Activated naive CD8-positive, alpha-beta T cell (primary cell): ENCODE measurements at regions not wholly inside any gene's neighbourhood (a gene's known extent, or its start where the extent isn't known, plus 50 kb on each side); places are given as distances from the start of the nearest gene placed in this dataset.

Source experiments
- H3K27ac Mint-ChIP-seq: one replicate; pipeline ENCODE4 v1.8.0; 2021; ENCODE audit warnings: mixed read lengths
- H3K27me3 Mint-ChIP-seq: one replicate; pipeline ENCODE4 v1.8.0; 2021; ENCODE audit warnings: mixed read lengths
- H3K36me3 Mint-ChIP-seq: one replicate; pipeline ENCODE4 v1.8.0; 2021; ENCODE audit warnings: mixed read lengths
- H3K4me1 Mint-ChIP-seq: one replicate; pipeline ENCODE4 v1.8.0; 2021; ENCODE audit warnings: low read depth, mixed read lengths
- H3K4me3 Mint-ChIP-seq: one replicate; pipeline ENCODE4 v1.8.0; 2021; ENCODE audit warnings: mild to moderate bottlenecking, mixed read lengths
- H3K9me3 Mint-ChIP-seq: one replicate; pipeline ENCODE4 v1.8.0; 2021; ENCODE audit warnings: low read depth, mixed read lengths

DNA sequence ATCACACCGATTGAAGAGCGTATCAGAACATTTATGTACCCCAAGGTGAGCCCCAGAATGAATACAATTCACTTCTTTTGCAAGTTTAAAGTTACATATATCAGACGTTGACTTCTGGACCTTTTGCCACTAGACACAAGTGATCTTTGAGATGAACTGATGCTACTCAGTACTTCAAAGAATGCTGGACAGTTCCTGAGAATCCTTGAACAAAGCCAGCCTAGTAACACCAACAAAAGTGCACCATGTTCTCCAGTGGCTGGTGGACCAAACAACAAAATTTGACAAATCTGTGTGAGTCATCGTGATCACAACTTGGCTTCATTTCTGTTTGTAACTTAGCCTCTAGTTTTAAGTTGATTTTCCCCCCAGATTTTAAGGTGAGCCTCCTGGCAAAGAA, 355.7 kb downstream of the SOX2 start:
- H3K4me1 Mint-ChIP-seq, result no peaks in the 10 kb centered on the region
- H3K27me3 Mint-ChIP-seq, result no peaks in the 10 kb centered on the region
- H3K36me3 Mint-ChIP-seq, result no peaks in the 10 kb centered on the region
- H3K27ac Mint-ChIP-seq, result no peak overlapping the region
- H3K9me3 Mint-ChIP-seq, result no peaks in the 10 kb centered on the region
- no peak overlapping the region for H3K4me3 Mint-ChIP-seq

DNA sequence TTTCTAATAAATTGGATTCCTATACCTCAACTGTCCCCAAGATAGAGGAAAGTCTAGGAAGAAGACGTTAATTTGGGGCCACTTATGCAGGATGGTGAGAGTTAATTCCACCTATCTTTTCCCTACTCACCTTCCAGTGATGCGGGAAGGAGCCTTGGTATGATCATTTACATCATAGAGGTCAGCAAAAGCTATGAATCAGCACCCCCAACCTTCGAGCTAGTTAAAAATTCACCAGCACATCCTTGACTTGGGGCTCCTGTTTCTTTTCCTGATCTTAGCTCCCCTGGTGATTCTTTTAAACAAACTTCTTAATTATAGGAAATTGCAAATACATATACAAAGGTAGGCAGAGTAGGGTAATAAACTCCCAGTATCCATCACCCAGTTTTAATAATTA, 366.6 kb downstream of the SOX2 start:
- H3K27me3 Mint-ChIP-seq, result peaks cover 4% of the 10 kb centered on the region
- no peak overlapping the region for H3K4me3 Mint-ChIP-seq
- no peaks in the 10 kb centered on the region for H3K36me3 Mint-ChIP-seq
- no peak overlapping the region for H3K27ac Mint-ChIP-seq
- no peaks in the 10 kb centered on the region for H3K4me1 Mint-ChIP-seq
- no peaks in the 10 kb centered on the region for H3K9me3 Mint-ChIP-seq

DNA sequence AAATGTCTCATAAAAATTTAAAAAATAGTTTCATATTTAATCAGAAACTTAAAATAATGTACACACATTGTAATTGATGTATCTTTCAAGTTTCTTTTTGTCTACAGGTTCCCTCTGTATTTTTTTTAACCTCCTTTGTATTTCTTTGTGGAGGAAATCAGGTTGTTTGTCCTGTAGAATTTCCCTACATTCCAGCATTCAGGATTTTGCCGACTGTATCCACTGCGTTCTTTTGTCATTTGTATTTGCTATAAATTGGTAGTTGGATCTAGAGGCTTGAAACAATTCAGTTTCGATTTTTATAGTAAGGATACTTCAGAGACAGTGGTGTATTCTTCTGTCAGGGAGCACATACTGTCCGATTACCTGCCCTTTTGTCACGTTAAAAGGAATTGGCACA, 367.2 kb downstream of the SOX2 start:
- Mint-ChIP-seq H3K4me3 (no peak overlapping the region), H3K27me3 (peaks cover 4% of the 10 kb centered on the region), H3K36me3 (no peaks in the 10 kb centered on the region), H3K4me1 (no peaks in the 10 kb centered on the region), H3K27ac (no peak overlapping the region), H3K9me3 (no peaks in the 10 kb centered on the region)

DNA sequence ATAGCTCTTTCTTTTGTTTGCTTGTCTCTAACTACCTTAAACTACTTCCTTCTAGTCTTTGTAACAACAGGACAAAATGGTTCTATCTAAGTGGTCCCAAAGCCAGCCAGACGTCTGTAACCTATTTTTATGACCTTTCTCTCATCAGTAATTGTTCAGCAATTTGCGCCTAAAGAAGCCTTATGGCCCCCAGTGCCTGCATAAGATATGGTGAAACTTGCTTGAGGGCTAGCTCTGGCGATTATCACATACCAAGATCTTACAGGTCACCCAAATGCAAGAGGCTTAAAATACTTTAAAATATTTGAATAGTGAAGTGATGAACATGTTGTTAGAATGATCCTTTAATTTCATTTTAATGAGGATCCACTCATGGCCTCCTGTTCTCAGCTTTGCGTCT, 369.4 kb downstream of the SOX2 start:
- Mint-ChIP-seq H3K27me3 (peaks cover 4% of the 10 kb centered on the region), H3K4me1 (no peaks in the 10 kb centered on the region), H3K9me3 (no peaks in the 10 kb centered on the region), H3K36me3 (no peaks in the 10 kb centered on the region), H3K27ac (no peak overlapping the region), H3K4me3 (no peak overlapping the region)

DNA sequence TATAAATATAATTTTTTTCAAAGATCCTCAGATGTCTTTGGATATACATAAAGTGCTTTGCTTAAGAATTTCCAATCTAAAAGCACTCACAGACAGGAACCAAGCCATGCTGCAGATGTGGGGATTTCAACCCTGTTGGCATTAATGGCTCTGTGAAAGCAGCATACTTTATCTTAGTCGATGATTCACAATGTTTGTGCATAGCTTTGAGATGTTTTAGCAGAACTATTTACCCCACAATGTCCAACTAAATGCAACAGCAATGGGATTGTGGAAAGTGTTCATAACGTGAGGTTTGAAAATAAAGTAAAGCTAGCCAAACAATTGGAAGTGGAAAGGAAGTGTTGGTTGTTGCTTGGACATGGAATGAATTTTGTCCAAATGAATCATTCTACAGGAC, 371.4 kb downstream of the SOX2 start:
- Mint-ChIP-seq H3K4me3 (no peak overlapping the region), H3K36me3 (no peaks in the 10 kb centered on the region), H3K27me3 (peaks cover 2% of the 10 kb centered on the region), H3K27ac (no peak overlapping the region), H3K4me1 (no peaks in the 10 kb centered on the region), H3K9me3 (no peaks in the 10 kb centered on the region)

DNA sequence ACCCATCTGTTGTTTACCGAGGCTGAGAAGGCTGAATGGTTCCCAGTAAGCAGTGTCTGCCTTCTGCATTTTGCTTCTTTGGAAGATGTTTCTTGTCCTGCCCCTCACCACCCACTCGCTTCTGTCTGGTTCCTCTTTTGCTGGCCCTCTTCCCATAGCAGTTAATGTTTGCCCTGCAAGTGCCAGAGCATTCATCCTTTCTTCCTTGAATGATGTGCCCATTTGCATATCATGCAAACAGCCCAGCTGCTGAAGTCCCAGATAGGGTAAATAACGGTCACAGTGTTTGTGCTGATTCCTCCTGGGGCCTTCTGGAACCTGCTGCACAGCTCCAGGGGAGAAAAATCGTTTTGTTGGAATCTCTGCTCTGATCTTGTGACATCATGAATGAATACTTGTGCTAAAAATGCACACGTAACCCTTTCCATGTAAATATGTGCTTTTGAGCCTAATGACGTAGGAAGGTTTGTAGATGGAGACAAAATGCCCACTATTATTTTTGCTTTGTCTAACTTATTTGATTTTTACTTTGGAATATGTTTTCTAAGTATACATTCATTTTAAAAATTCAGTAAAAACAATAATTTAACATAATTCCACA, 381.0 kb downstream of the SOX2 start:
- Mint-ChIP-seq H3K27ac (no peak overlapping the region), H3K9me3 (peaks cover 10% of the 10 kb centered on the region), H3K27me3 (no peaks in the 10 kb centered on the region), H3K36me3 (no peaks in the 10 kb centered on the region), H3K4me1 (no peaks in the 10 kb centered on the region), H3K4me3 (no peak overlapping the region)

DNA sequence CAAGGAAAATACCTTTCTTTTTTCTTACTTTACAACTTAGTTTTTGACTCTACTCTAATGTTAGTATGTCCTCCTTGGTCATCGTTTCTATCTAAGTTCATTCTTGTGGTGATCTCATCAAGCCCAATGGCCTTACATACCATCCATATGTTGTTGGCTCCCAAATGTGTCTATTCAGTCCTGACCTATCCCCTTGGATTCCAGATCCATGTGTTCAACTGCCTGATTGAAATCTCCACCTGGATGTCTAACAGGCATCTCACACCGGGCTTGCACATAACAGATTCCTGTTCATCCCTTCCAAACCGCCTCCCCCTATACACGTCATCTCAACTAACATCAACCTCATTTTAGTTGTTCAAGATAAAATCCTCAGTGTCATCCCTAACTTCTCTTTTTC, 382.6 kb downstream of the SOX2 start:
- no peaks in the 10 kb centered on the region for H3K4me1 Mint-ChIP-seq
- H3K27me3 Mint-ChIP-seq, result no peaks in the 10 kb centered on the region
- H3K4me3 Mint-ChIP-seq, result no peak overlapping the region
- H3K27ac Mint-ChIP-seq, result no peak overlapping the region
- peaks cover 10% of the 10 kb centered on the region for H3K9me3 Mint-ChIP-seq
- no peaks in the 10 kb centered on the region for H3K36me3 Mint-ChIP-seq

DNA sequence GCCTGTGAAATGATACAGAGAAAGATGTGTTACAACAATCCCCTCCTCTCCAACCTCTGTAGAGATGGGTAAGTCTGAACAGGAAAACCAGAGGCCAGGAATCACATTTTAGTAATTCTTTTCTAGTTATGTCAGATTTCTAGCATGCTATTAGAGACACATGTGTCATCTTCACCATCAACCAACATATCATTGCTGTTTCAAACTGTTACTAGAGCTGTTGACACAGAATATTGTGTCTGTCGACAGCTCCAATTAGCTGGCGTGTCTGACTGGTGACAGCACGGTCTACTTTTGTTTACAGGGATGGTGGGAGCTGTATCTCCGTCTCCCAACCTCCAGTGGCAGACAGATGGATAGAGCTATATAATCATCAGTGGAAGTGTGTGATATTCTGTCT, 393.2 kb downstream of the SOX2 start:
- H3K4me1 Mint-ChIP-seq, result no peaks in the 10 kb centered on the region
- peaks cover 10% of the 10 kb centered on the region for H3K9me3 Mint-ChIP-seq
- H3K27me3 Mint-ChIP-seq, result peaks cover 1% of the 10 kb centered on the region
- H3K36me3 Mint-ChIP-seq, result no peaks in the 10 kb centered on the region
- H3K27ac Mint-ChIP-seq, result no peak overlapping the region
- H3K4me3 Mint-ChIP-seq, result no peak overlapping the region

DNA sequence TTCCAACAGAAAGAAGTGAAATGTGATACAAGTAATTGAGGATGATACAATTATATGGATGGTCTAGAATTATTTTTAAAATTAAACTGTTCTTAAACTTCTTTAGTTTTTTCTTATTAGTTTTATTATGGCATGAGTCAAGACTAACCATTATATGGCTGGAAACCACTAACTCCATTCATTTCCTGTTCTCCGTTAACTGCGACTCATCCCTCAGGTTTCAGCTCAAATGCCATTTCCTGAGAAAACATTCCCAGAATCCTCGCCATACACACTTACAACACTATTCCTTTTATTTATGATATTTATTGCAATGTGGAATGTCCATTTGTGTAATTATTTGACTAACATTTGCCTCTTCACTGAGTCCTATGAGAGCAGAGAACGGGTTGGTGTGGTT, 394.1 kb downstream of the SOX2 start:
- Mint-ChIP-seq H3K27me3 (peaks cover 1% of the 10 kb centered on the region), H3K27ac (no peak overlapping the region), H3K4me1 (no peaks in the 10 kb centered on the region), H3K4me3 (no peak overlapping the region), H3K9me3 (peaks cover 13% of the 10 kb centered on the region), H3K36me3 (no peaks in the 10 kb centered on the region)

DNA sequence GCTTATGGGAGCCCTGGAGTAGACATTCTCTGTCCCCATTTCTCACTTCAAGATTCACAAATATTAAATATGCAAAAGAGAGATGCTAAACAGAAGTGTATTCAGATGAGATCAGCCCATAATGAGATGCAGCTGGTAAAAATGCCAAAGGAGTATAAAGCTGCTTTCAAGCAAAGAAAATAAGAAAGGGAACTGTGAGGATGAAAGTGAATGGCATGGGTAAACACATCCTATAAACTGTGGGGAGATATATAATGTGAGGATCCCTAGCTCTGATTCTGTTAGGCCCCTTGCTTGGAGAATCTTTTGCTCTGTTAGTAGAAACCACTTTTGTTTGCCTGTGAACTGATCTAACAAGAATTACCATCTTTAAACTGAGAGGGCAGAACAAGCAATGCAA, 396.6 kb downstream of the SOX2 start:
- H3K27ac Mint-ChIP-seq, result no peak overlapping the region
- H3K4me3 Mint-ChIP-seq, result no peak overlapping the region
- no peaks in the 10 kb centered on the region for H3K4me1 Mint-ChIP-seq
- H3K36me3 Mint-ChIP-seq, result no peaks in the 10 kb centered on the region
- peaks cover 10% of the 10 kb centered on the region for H3K9me3 Mint-ChIP-seq
- peaks cover 1% of the 10 kb centered on the region for H3K27me3 Mint-ChIP-seq

DNA sequence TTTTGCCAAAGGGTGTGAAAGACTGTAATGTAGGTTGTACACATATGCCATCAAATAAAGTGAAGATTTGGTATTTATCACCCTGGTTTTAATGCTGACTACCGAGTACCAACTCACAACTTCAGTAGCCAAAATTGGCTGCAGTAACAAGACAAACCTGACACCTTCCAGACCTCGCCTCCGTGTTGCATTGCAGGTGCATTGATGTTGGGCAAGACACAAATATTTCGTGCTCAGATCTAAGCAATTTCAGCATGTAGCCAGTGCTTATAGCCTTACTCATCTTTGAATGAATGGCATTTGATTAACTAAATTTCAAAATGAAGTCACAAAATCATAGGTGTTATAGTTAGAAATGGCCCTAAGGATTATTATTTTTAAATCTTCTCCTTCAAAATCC, 400.2 kb downstream of the SOX2 start:
- Mint-ChIP-seq H3K36me3 (no peaks in the 10 kb centered on the region), H3K27me3 (no peaks in the 10 kb centered on the region), H3K4me1 (no peaks in the 10 kb centered on the region), H3K9me3 (peaks cover 10% of the 10 kb centered on the region), H3K27ac (no peak overlapping the region), H3K4me3 (no peak overlapping the region)

DNA sequence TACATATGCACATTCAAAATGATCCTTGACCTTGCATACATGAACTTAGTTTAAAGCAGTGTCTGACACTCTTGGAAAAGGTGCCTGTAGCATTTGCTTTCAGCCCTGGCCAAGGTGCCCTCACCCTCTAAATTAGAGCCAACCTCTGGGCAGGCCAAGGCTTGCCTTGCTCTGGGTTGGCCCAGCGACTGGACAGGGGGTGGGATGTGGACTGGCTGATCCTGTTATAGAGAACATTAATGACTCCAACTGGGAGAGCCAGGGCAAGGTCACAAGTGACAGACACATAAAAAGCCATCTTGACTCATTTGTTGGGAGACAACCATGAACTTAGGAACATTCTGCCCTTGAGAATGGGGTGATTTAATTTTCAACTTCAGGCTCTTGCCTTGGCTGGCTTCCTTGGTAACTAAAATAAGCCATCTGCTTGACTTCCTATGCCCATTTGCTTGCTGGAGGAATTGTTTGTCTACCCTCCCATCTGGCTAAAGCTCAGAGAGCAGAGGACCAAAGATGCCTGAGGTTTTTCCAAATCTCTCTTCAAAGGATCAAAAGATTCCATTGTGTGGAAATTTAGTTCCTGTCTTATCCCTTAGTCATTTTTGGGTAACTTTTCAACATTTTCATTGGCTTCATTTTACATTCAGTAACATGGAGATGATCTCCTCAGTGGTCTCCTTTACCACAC, 403.7 kb downstream of the SOX2 start:
- H3K27me3 Mint-ChIP-seq, result no peaks in the 10 kb centered on the region

DNA sequence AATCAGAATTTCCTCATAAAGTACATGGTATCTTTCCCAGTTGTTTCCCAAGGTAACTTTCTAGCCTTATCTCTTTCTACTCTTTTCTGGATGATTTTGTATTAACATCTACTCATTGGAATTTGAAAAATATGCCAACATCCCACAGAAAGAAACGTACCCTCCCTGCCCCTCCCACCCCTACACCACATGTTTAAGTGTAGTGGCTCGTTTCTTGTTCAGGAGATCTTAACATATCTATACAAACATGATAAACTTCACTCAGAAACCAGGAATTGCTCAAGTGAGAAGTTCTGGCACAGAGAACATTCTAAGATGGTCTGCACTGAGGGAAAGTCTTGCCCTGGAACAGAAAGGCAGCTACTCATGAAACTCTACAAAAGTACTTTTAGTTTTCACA, 404.7 kb downstream of the SOX2 start:
- H3K36me3 Mint-ChIP-seq, result no peaks in the 10 kb centered on the region
- H3K4me3 Mint-ChIP-seq, result no peak overlapping the region
- H3K27me3 Mint-ChIP-seq, result no peaks in the 10 kb centered on the region
- H3K9me3 Mint-ChIP-seq, result no peaks in the 10 kb centered on the region
- H3K27ac Mint-ChIP-seq, result no peak overlapping the region
- no peaks in the 10 kb centered on the region for H3K4me1 Mint-ChIP-seq

More for the DNA sequence above, 403.7 kb downstream of the SOX2 start:
- no peak overlapping the region for H3K4me3 Mint-ChIP-seq
- H3K36me3 Mint-ChIP-seq, result no peaks in the 10 kb centered on the region
- H3K9me3 Mint-ChIP-seq, result peaks cover 3% of the 10 kb centered on the region
- H3K4me1 Mint-ChIP-seq, result no peaks in the 10 kb centered on the region
- no peak overlapping the region for H3K27ac Mint-ChIP-seq

DNA sequence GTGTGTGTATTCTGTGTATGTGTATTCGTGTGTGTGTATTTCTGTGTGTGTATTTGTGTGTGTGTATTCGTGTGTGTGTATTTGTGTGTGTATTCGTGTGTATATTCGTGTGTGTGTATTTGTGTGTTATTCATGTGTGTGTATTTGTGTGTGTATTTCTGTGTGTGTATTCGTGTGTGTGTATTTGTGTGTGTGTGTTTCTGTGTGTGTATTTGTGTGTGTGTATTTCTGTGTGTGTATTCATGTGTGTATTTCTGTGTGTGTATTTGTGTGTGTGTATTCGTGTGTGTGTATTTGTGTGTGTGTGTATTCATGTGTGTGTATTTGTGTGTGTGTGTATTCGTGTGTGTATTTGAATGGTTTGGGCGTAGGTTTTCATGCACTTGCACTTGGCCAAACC, 405.4 kb downstream of the SOX2 start:
- no peaks in the 10 kb centered on the region for H3K36me3 Mint-ChIP-seq
- no peak overlapping the region for H3K27ac Mint-ChIP-seq
- no peaks in the 10 kb centered on the region for H3K9me3 Mint-ChIP-seq
- no peaks in the 10 kb centered on the region for H3K27me3 Mint-ChIP-seq
- H3K4me1 Mint-ChIP-seq, result no peaks in the 10 kb centered on the region
- no peak overlapping the region for H3K4me3 Mint-ChIP-seq

DNA sequence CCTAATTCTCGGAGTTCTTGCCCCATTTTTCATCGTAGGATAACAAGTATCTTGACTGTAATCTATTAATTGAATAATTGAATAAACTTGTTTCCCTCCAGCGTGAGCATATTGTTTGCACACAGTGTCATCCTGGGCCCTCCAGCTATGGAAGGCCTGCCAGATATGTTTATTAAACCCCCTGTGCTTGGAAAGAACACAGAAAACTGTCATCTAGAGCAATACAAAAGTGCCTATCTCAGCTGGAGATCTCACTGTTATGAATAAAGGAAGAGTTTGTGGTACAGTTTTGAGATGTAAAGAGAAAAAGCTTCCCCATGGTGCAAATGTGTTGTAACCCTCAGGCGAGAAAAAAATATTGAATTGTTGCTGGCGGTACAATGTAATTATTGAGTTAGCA, 405.9 kb downstream of the SOX2 start:
- Mint-ChIP-seq H3K4me1 (no peaks in the 10 kb centered on the region), H3K27me3 (no peaks in the 10 kb centered on the region), H3K9me3 (no peaks in the 10 kb centered on the region), H3K36me3 (no peaks in the 10 kb centered on the region), H3K27ac (no peak overlapping the region), H3K4me3 (no peak overlapping the region)

DNA sequence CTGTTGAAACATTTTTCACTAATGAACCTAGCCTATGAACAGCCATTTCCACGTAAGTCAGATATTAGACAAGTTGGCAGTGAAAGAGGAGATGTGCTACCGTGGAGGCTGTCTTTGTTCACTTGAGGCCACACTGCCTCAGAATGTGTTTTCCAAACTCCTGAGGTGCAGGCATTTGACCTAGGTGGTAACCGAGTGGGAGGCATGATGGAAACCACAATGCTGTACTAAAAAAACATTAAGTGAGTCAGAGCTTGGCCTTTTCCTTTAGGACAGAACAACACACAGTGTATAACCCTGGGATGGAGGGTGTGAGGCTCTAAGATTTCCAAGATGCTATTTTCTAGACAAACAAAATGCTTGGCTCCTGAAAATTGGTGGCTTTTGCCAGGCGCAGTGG, 406.3 kb downstream of the SOX2 start:
- Mint-ChIP-seq H3K27ac (no peak overlapping the region), H3K4me1 (no peaks in the 10 kb centered on the region), H3K36me3 (no peaks in the 10 kb centered on the region), H3K9me3 (no peaks in the 10 kb centered on the region), H3K4me3 (no peak overlapping the region), H3K27me3 (no peaks in the 10 kb centered on the region)
